Natural killer cell treated with Interleukin-12 subunit alpha and Interleukin-12 subunit beta and Interleukin-15 and Interleukin-18, amount 100 ng/mL, for 72 hours (primary cell): ENCODE measurements at regions not wholly inside any gene's neighbourhood (a gene's known extent, or its start where the extent isn't known, plus 50 kb on each side); places are given as distances from the start of the nearest gene placed in this dataset.
"Not testable (repeated sequence)": the region's sequence is repeated elsewhere in the genome, so short reads cannot be mapped to it uniquely, and the experiment has no call there.

Source experiments
- ATAC-seq, 2 donors: fragments of 150-1000 bp; cut with Tn5 transposase in 1 of 2; sonication (Bioruptor Pico), chemical (Tn5 transposase) in 1 of 2; 2 replicates each; pipeline ENCODE4 v1.10.0; 2021
- DNase-seq: peaks from one replicate; pipeline ENCODE4 v3.0.0; 2022; ENCODE audit warnings: low spot score
- H3K27ac Mint-ChIP-seq, 2 donors: 1 replicate in 1 of 2; 2 replicates in 1 of 2; pipeline ENCODE4 v1.8.0; 2022; ENCODE audit warnings: mixed read lengths in 2 of 2, mild to moderate bottlenecking in 1 of 2, moderate library complexity in 1 of 2
- H3K27me3 Mint-ChIP-seq, 2 donors: 1 replicate in 1 of 2; 2 replicates in 1 of 2; pipeline ENCODE4 v1.8.0; 2022; ENCODE audit warnings: mixed read lengths in 2 of 2
- H3K36me3 Mint-ChIP-seq: one replicate; pipeline ENCODE4 v1.8.0; 2022; ENCODE audit warnings: mixed read lengths
- H3K4me1 Mint-ChIP-seq, 2 donors: 1 replicate in 1 of 2; 2 replicates in 1 of 2; pipeline ENCODE4 v1.8.0; 2022; ENCODE audit warnings: low read depth in 2 of 2, mixed read lengths in 2 of 2, mild to moderate bottlenecking in 1 of 2
- H3K4me3 Mint-ChIP-seq: one replicate; pipeline ENCODE4 v1.8.0; 2022; ENCODE audit warnings: mixed read lengths
- H3K9me3 Mint-ChIP-seq: 2 replicates; pipeline ENCODE4 v1.8.0; 2022; ENCODE audit warnings: mixed read lengths

GRCh38 chr4:84145176-84145575, 353.9 kb downstream of the NKX6-1 start:
- H3K27me3 Mint-ChIP-seq, result no peaks in the 10 kb centered on the region
- no peaks in the 10 kb centered on the region for H3K36me3 Mint-ChIP-seq
- H3K4me1 Mint-ChIP-seq, result no peaks in the 10 kb centered on the region
- no peak overlapping the region for H3K4me3 Mint-ChIP-seq
- H3K27ac Mint-ChIP-seq, result no peak overlapping the region
- ATAC-seq (no peak), DNase-seq (no peak)
- peaks cover 3% of the 10 kb centered on the region for H3K9me3 Mint-ChIP-seq

- not testable (repeated sequence) for H3K27me3 Mint-ChIP-seq, H3K9me3 Mint-ChIP-seq, H3K4me1 Mint-ChIP-seq, ATAC-seq, H3K4me3 Mint-ChIP-seq, H3K27ac Mint-ChIP-seq, H3K36me3 Mint-ChIP-seq
- DNase-seq, result peak; percentile 55
Observed at GRCh38 chr4:84126911-84127310, 372.2 kb downstream of the NKX6-1 start.

GRCh38 chr4:84126061-84126787, 372.9 kb downstream of the NKX6-1 start:
- no peaks in the 10 kb centered on the region for H3K27me3 Mint-ChIP-seq
- H3K36me3 Mint-ChIP-seq, result no peaks in the 10 kb centered on the region
- H3K4me1 Mint-ChIP-seq, result no peaks in the 10 kb centered on the region
- H3K9me3 Mint-ChIP-seq, result peaks cover 8% of the 10 kb centered on the region
- no peak overlapping the region for H3K4me3 Mint-ChIP-seq
- no peak for ATAC-seq
- no peak overlapping the region for H3K27ac Mint-ChIP-seq
- no peak for DNase-seq

- Mint-ChIP-seq H3K27ac (no peak overlapping the region), H3K27me3 (no peaks in the 10 kb centered on the region), H3K36me3 (peaks cover 6% of the 10 kb centered on the region), H3K4me3 (no peak overlapping the region), H3K9me3 (peaks cover 5% of the 10 kb centered on the region), H3K4me1 (no peaks in the 10 kb centered on the region)
- no peak for ATAC-seq
- no peak for DNase-seq
Observed at GRCh38 chr4:84110040-84110439, 389.1 kb downstream of the NKX6-1 start.

GRCh38 chr4:84101653-84102625, 397.2 kb downstream of the NKX6-1 start:
- H3K4me3 Mint-ChIP-seq, ATAC-seq, H3K27ac Mint-ChIP-seq, DNase-seq, H3K9me3 Mint-ChIP-seq, H3K36me3 Mint-ChIP-seq, H3K27me3 Mint-ChIP-seq, H3K4me1 Mint-ChIP-seq: not testable (repeated sequence)

- no peaks in the 10 kb centered on the region for H3K4me1 Mint-ChIP-seq
- no peaks in the 10 kb centered on the region for H3K27me3 Mint-ChIP-seq
- no peak overlapping the region for H3K27ac Mint-ChIP-seq
- ATAC-seq (no peak), DNase-seq (no peak)
- H3K9me3 Mint-ChIP-seq, result peaks cover 5% of the 10 kb centered on the region
- no peaks in the 10 kb centered on the region for H3K36me3 Mint-ChIP-seq
- H3K4me3 Mint-ChIP-seq, result no peak overlapping the region
Observed at GRCh38 chr4:84100071-84100470, 399.0 kb downstream of the NKX6-1 start.

GRCh38 chr4:84099599-84099998, 399.5 kb downstream of the NKX6-1 start:
- Mint-ChIP-seq H3K36me3 (no peaks in the 10 kb centered on the region), H3K27ac (no peak overlapping the region), H3K4me3 (no peak overlapping the region), H3K27me3 (no peaks in the 10 kb centered on the region), H3K9me3 (peaks cover 5% of the 10 kb centered on the region), H3K4me1 (no peaks in the 10 kb centered on the region)
- DNase-seq (no peak), ATAC-seq (no peak)

GRCh38 chr4:84091266-84091665, 407.8 kb downstream of the NKX6-1 start:
- Mint-ChIP-seq H3K27ac (no peak overlapping the region), H3K36me3 (no peaks in the 10 kb centered on the region), H3K27me3 (no peaks in the 10 kb centered on the region), H3K4me3 (no peak overlapping the region), H3K4me1 (no peaks in the 10 kb centered on the region), H3K9me3 (peaks cover 3% of the 10 kb centered on the region)
- ATAC-seq (no peak), DNase-seq (no peak)

GRCh38 chr4:84089652-84090437, 409.2 kb downstream of the NKX6-1 start:
- no peaks in the 10 kb centered on the region for H3K36me3 Mint-ChIP-seq
- H3K4me3 Mint-ChIP-seq, result no peak overlapping the region
- no peak for ATAC-seq
- no peaks in the 10 kb centered on the region for H3K27me3 Mint-ChIP-seq
- DNase-seq, result no peak
- peaks cover 7% of the 10 kb centered on the region for H3K9me3 Mint-ChIP-seq
- H3K27ac Mint-ChIP-seq, result no peak overlapping the region
- H3K4me1 Mint-ChIP-seq, result no peaks in the 10 kb centered on the region

- ATAC-seq, result no peak
- Mint-ChIP-seq H3K27ac (no peak overlapping the region), H3K4me3 (no peak overlapping the region), H3K4me1 (no peaks in the 10 kb centered on the region), H3K9me3 (peaks cover 21% of the 10 kb centered on the region), H3K36me3 (peaks cover 4% of the 10 kb centered on the region), H3K27me3 (no peaks in the 10 kb centered on the region)
- no peak for DNase-seq
Observed at GRCh38 chr4:84085986-84086385, 413.1 kb downstream of the NKX6-1 start.

GRCh38 chr4:84070289-84070688, 428.8 kb downstream of the NKX6-1 start:
- H3K27me3 Mint-ChIP-seq, result no peaks in the 10 kb centered on the region
- H3K4me3 Mint-ChIP-seq, result no peak overlapping the region
- H3K27ac Mint-ChIP-seq, result no peak overlapping the region
- no peak for DNase-seq
- H3K9me3 Mint-ChIP-seq, result peaks cover 11% of the 10 kb centered on the region
- no peak for ATAC-seq
- H3K4me1 Mint-ChIP-seq, result no peaks in the 10 kb centered on the region
- peaks cover 6% of the 10 kb centered on the region for H3K36me3 Mint-ChIP-seq

- Mint-ChIP-seq H3K4me3 (no peak overlapping the region), H3K27me3 (no peaks in the 10 kb centered on the region), H3K9me3 (peaks cover 11% of the 10 kb centered on the region), H3K27ac (no peak overlapping the region), H3K36me3 (no peaks in the 10 kb centered on the region), H3K4me1 (no peaks in the 10 kb centered on the region)
- ATAC-seq (no peak), DNase-seq (no peak)
Observed at GRCh38 chr4:84063619-84064018, 435.5 kb downstream of the NKX6-1 start.

GRCh38 chr4:84058201-84058600, 440.9 kb downstream of the NKX6-1 start:
- Mint-ChIP-seq H3K36me3 (no peaks in the 10 kb centered on the region), H3K27me3 (no peaks in the 10 kb centered on the region), H3K9me3 (peaks cover 10% of the 10 kb centered on the region), H3K4me3 (no peak overlapping the region), H3K4me1 (no peaks in the 10 kb centered on the region), H3K27ac (no peak overlapping the region)
- no peak for DNase-seq
- no peak for ATAC-seq

- ATAC-seq (no peak), DNase-seq (no peak)
- H3K4me1 Mint-ChIP-seq, result no peaks in the 10 kb centered on the region
- no peaks in the 10 kb centered on the region for H3K36me3 Mint-ChIP-seq
- no peaks in the 10 kb centered on the region for H3K27me3 Mint-ChIP-seq
- peaks cover 4% of the 10 kb centered on the region for H3K9me3 Mint-ChIP-seq
- no peak overlapping the region for H3K4me3 Mint-ChIP-seq
- no peak overlapping the region for H3K27ac Mint-ChIP-seq
Observed at GRCh38 chr4:84051639-84052038, 447.5 kb downstream of the NKX6-1 start.
